ENCODE measurements at regions not wholly inside any gene's neighbourhood (a gene's known extent, or its start where the extent isn't known, plus 50 kb on each side); places are given as distances from the start of the nearest gene placed in this dataset.
"Not testable (repeated sequence)": the region's sequence is repeated elsewhere in the genome, so short reads cannot be mapped to it uniquely, and the experiment has no call there.

DNA sequence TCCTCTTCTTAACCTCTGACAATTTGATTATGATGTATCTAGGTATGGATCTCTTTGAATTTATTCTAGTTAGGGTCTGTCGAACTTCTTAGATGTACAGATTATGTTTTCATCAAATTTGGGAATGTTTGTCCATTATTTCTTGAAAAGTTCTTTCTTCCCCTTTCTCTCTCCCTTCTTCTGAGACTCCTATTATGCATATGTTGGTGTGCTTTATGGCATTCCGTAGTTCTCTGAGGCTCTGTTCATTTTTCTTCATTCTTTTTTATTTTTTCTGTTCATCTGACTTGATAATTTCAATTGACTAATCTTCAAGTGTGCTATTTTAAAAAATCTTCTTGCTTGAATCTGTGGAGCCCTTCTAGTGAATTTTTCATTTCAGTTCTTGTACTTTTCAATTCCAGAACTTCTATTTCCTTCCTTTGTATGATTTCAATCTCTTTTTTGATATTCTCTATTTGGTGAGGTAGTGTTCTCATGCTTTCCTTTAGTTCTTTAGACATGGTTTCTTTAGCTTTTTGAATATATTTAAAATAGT lies 79.8 kb downstream of the TMEM270 start:
- no peaks in the 10 kb centered on the region for H3K36me3 ChIP-seq (ENCODE audit: control insufficient read depth in 1 of 2, insufficient read depth in 2 of 2, low read length in 2 of 2)
- H3K4me3 ChIP-seq (ENCODE audit: low read depth in 1 of 2, low read length in 2 of 2): no peak overlapping the region
- peaks cover 6 to 12% of the 10 kb centered on the region in 2 donors for H3K9me3 ChIP-seq (ENCODE audit: control insufficient read depth in 1 of 2, low read length in 2 of 2)
- H3K27me3 ChIP-seq (ENCODE audit: low read depth, low read length): no peaks in the 10 kb centered on the region
- H3K27ac ChIP-seq (ENCODE audit: low read length): no peak overlapping the region
- H3K4me1 ChIP-seq (ENCODE audit: control insufficient read depth in 1 of 2, insufficient read depth in 2 of 2, low read length in 2 of 2): no peaks in the 10 kb centered on the region

DNA sequence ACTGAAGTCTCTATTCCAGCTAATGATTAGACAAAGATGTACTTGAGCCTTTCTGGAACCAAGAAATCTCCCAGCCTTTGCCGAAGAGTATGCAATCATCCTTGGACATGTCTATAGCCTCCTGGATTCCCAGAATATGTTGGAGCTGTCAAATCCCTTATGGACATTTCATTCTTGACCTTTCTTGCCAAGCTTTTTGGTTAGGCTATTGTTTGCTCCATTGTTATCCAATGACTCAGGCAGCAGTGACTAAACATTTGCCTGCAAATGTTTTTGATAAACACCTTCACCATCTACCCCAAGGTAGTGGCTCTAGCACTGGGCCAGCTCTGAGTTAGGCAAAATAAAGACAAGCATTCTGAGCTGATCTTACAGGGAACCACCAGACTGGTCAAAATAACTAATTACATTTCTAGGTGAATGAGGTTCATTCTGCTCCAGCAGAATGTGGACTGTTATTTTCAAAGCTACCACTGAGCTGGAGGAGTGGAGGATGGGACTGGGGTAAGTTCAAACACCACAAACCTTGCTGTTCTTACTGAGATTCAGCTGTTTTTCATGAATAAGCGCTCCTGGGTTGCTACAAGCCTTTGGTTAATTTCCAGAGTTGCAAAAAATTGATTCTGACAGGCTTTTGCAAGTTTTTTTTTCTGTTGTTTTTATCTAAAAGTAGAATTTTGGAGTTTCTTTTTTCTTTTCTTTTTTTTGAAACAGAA lies 81.0 kb downstream of the TMEM270 start:
- no peak overlapping the region for H3K27ac ChIP-seq (ENCODE audit: low read length)
- H3K27me3 ChIP-seq (ENCODE audit: low read depth, low read length): no peaks in the 10 kb centered on the region
- peaks cover 6 to 12% of the 10 kb centered on the region in 2 donors for H3K9me3 ChIP-seq (ENCODE audit: control insufficient read depth in 1 of 2, low read length in 2 of 2)
- no peak overlapping the region for H3K4me3 ChIP-seq (ENCODE audit: low read depth in 1 of 2, low read length in 2 of 2)
- no peaks in the 10 kb centered on the region for H3K36me3 ChIP-seq (ENCODE audit: control insufficient read depth in 1 of 2, insufficient read depth in 2 of 2, low read length in 2 of 2)
- no peaks in the 10 kb centered on the region for H3K4me1 ChIP-seq (ENCODE audit: control insufficient read depth in 1 of 2, insufficient read depth in 2 of 2, low read length in 2 of 2)

- H3K27me3 ChIP-seq (ENCODE audit: low read depth, low read length): no peaks in the 10 kb centered on the region
- H3K4me1 ChIP-seq (ENCODE audit: control insufficient read depth in 1 of 2, insufficient read depth in 2 of 2, low read length in 2 of 2): no peaks in the 10 kb centered on the region
- no peaks in the 10 kb centered on the region for H3K36me3 ChIP-seq (ENCODE audit: control insufficient read depth in 1 of 2, insufficient read depth in 2 of 2, low read length in 2 of 2)
- no peak overlapping the region for H3K4me3 ChIP-seq (ENCODE audit: low read depth in 1 of 2, low read length in 2 of 2)
- H3K27ac ChIP-seq (ENCODE audit: low read length): no peak overlapping the region
- H3K9me3 ChIP-seq (ENCODE audit: control insufficient read depth in 1 of 2, low read length in 2 of 2): peaks cover 6 to 15% of the 10 kb centered on the region in 2 donors
Measured at GRCh38 chr7:73945022-73945421, 83.0 kb upstream of the ELN start.

- Histone ChIP-seq H3K27me3 (ENCODE audit: low read depth, low read length) (no peaks in the 10 kb centered on the region), H3K4me3 (ENCODE audit: low read depth in 1 of 2, low read length in 2 of 2) (no peak overlapping the region), H3K9me3 (ENCODE audit: control insufficient read depth in 1 of 2, low read length in 2 of 2) (peaks cover 0 to 8% of the 10 kb centered on the region in 2 donors), H3K4me1 (ENCODE audit: control insufficient read depth in 1 of 2, insufficient read depth in 2 of 2, low read length in 2 of 2) (no peaks in the 10 kb centered on the region), H3K36me3 (ENCODE audit: control insufficient read depth in 1 of 2, insufficient read depth in 2 of 2, low read length in 2 of 2) (no peaks in the 10 kb centered on the region), H3K27ac (ENCODE audit: low read length) (no peak overlapping the region)
Measured at GRCh38 chr7:73948287-73948686, 79.7 kb upstream of the ELN start.

DNA sequence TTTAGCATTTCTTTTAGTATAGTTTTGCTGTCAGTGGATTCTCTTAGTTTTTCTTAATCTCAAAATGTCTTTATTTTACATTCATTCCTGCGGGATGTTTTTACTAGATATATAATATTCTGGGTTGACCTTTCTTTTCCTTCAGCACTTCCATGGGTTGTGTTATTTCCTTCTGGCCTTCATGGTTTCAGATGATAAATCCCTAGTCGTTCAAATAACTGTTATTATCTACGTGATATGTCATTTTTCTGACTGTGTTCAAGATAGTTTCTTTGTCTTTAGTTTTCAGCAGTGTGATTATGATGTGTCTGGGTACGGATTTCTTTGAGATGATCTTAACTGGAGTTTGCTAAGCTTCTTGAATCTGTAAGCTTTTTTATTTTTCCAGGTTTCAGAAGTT lies 75.7 kb upstream of the ELN start:
- no peaks in the 10 kb centered on the region for H3K27me3 ChIP-seq (ENCODE audit: low read depth, low read length)
- no peaks in the 10 kb centered on the region for H3K36me3 ChIP-seq (ENCODE audit: control insufficient read depth in 1 of 2, insufficient read depth in 2 of 2, low read length in 2 of 2)
- H3K9me3 ChIP-seq (ENCODE audit: control insufficient read depth in 1 of 2, low read length in 2 of 2): peaks cover 0 to 3% of the 10 kb centered on the region in 2 donors

DNA sequence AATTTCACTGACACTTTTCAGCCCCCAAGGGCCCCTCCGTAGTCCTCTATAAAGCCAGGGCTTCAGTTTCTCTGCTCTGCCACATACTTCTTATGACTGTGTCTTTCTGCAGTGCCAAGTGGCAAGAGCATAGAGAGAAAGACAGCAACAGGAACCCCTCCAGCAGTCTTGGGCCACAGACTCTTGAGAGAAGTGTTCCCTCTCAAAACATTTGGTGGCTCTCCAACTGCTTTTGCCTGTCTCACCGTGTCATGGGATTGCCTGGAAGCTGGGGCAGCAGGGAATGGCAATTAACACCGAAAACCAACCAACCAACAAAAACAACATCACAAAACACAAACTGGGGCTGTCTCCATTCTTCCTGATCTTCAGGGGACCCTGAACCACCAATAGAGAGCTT lies 73.8 kb upstream of the ELN start:
- Histone ChIP-seq H3K36me3 (ENCODE audit: control insufficient read depth in 1 of 2, insufficient read depth in 2 of 2, low read length in 2 of 2) (no peaks in the 10 kb centered on the region), H3K4me3 (ENCODE audit: low read depth in 1 of 2, low read length in 2 of 2) (no peak overlapping the region), H3K4me1 (ENCODE audit: control insufficient read depth in 1 of 2, insufficient read depth in 2 of 2, low read length in 2 of 2) (no peaks in the 10 kb centered on the region), H3K27me3 (ENCODE audit: low read depth, low read length) (no peaks in the 10 kb centered on the region), H3K27ac (ENCODE audit: low read length) (no peak overlapping the region), H3K9me3 (ENCODE audit: control insufficient read depth in 1 of 2, low read length in 2 of 2) (no peaks in the 10 kb centered on the region)

More for the DNA sequence above, 75.7 kb upstream of the ELN start:
- no peaks in the 10 kb centered on the region for H3K4me1 ChIP-seq (ENCODE audit: control insufficient read depth in 1 of 2, insufficient read depth in 2 of 2, low read length in 2 of 2)
- H3K4me3 ChIP-seq (ENCODE audit: low read depth in 1 of 2, low read length in 2 of 2): no peak overlapping the region
- H3K27ac ChIP-seq (ENCODE audit: low read length): no peak overlapping the region

DNA sequence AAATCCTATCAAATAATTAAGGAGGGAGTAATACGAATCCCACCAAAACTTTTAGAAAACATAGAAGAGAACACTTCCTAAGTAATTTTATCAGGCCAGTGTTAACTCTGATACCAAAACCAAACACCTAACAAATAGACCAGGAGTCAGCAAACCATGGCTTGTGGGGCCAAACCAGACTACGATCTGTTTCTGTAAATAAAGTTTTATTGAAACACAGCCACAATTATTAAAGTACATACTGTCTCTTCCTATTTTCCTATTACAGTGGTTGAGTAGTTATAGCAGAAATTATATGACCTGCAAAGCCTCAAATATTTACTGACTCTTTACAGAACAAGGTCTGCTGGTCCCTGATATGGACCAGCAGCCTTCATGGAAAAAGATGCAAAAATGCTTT lies 73.1 kb upstream of the ELN start:
- H3K27me3 ChIP-seq (ENCODE audit: low read depth, low read length): no peaks in the 10 kb centered on the region
- H3K36me3 ChIP-seq (ENCODE audit: control insufficient read depth in 1 of 2, insufficient read depth in 2 of 2, low read length in 2 of 2): no peaks in the 10 kb centered on the region
- H3K4me1 ChIP-seq (ENCODE audit: control insufficient read depth in 1 of 2, insufficient read depth in 2 of 2, low read length in 2 of 2): no peaks in the 10 kb centered on the region
- no peaks in the 10 kb centered on the region for H3K9me3 ChIP-seq (ENCODE audit: control insufficient read depth in 1 of 2, low read length in 2 of 2)
- H3K27ac ChIP-seq (ENCODE audit: low read length): no peak overlapping the region
- H3K4me3 ChIP-seq (ENCODE audit: low read depth in 1 of 2, low read length in 2 of 2): no peak overlapping the region

GRCh38 chr7:73960548-73960947 lies 67.4 kb upstream of the ELN start:
- Histone ChIP-seq H3K27me3 (ENCODE audit: low read depth, low read length) (no peaks in the 10 kb centered on the region), H3K27ac (ENCODE audit: low read length) (no peak overlapping the region), H3K36me3 (ENCODE audit: control insufficient read depth in 1 of 2, insufficient read depth in 2 of 2, low read length in 2 of 2) (no peaks in the 10 kb centered on the region), H3K9me3 (ENCODE audit: control insufficient read depth in 1 of 2, low read length in 2 of 2) (peaks cover 0 to 10% of the 10 kb centered on the region in 2 donors), H3K4me3 (ENCODE audit: low read depth in 1 of 2, low read length in 2 of 2) (no peak overlapping the region), H3K4me1 (ENCODE audit: control insufficient read depth in 1 of 2, insufficient read depth in 2 of 2, low read length in 2 of 2) (no peaks in the 10 kb centered on the region)

GRCh38 chr7:73961991-73962390 lies 66.0 kb upstream of the ELN start:
- not testable (repeated sequence) for H3K36me3 ChIP-seq (ENCODE audit: control insufficient read depth in 1 of 2, insufficient read depth in 2 of 2, low read length in 2 of 2); H3K4me3 ChIP-seq (ENCODE audit: low read depth in 1 of 2, low read length in 2 of 2); H3K27me3 ChIP-seq (ENCODE audit: low read depth, low read length); H3K27ac ChIP-seq (ENCODE audit: low read length); H3K4me1 ChIP-seq (ENCODE audit: control insufficient read depth in 1 of 2, insufficient read depth in 2 of 2, low read length in 2 of 2)
- peaks cover 0 to 10% of the 10 kb centered on the region in 2 donors for H3K9me3 ChIP-seq (ENCODE audit: control insufficient read depth in 1 of 2, low read length in 2 of 2)

DNA sequence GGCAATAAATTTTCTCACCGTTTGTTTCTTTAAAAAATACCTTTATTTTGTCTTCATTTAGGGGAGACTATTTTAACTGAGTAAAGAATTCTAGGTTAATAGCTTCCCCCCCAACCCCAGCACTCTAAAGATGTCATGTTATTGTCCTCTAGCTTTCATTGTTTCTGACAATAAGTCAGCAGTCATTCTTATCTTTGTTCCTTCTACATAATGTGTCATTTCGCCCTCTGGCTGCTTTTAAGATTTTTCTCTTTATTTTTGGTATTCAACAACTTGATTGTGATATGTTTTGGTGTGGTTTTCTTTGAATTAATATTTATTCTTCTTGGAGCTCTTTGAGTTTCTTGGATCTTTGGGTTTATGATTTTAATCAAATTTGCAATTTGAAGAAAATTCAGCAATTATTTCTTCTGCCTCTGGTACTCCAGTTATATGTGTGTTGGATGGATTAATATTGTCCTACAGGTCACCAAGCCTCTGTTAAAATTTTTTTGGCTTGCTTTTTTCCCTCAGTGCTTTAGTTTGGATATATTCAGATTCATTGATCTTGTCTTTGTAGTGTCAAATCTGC lies 64.6 kb upstream of the ELN start:
- Histone ChIP-seq H3K4me1 (ENCODE audit: control insufficient read depth in 1 of 2, insufficient read depth in 2 of 2, low read length in 2 of 2) (peaks cover 0 to 1% of the 10 kb centered on the region in 2 donors), H3K27ac (ENCODE audit: low read length) (no peak overlapping the region), H3K36me3 (ENCODE audit: control insufficient read depth in 1 of 2, insufficient read depth in 2 of 2, low read length in 2 of 2) (no peaks in the 10 kb centered on the region), H3K27me3 (ENCODE audit: low read depth, low read length) (no peaks in the 10 kb centered on the region), H3K4me3 (ENCODE audit: low read depth in 1 of 2, low read length in 2 of 2) (no peak overlapping the region), H3K9me3 (ENCODE audit: control insufficient read depth in 1 of 2, low read length in 2 of 2) (peaks cover 0 to 10% of the 10 kb centered on the region in 2 donors)

- H3K4me1 ChIP-seq (ENCODE audit: control insufficient read depth in 1 of 2, insufficient read depth in 2 of 2, low read length in 2 of 2): peaks cover 0 to 4% of the 10 kb centered on the region in 2 donors
- no peaks in the 10 kb centered on the region for H3K36me3 ChIP-seq (ENCODE audit: control insufficient read depth in 1 of 2, insufficient read depth in 2 of 2, low read length in 2 of 2)
- no peaks in the 10 kb centered on the region for H3K27me3 ChIP-seq (ENCODE audit: low read depth, low read length)
- no peak overlapping the region for H3K27ac ChIP-seq (ENCODE audit: low read length)
- H3K4me3 ChIP-seq (ENCODE audit: low read depth in 1 of 2, low read length in 2 of 2): no peak overlapping the region
- peaks cover 0 to 10% of the 10 kb centered on the region in 2 donors for H3K9me3 ChIP-seq (ENCODE audit: control insufficient read depth in 1 of 2, low read length in 2 of 2)
Measured at GRCh38 chr7:73964786-73965185, 63.2 kb upstream of the ELN start.
